ENCODE measurements at regions not wholly inside any gene's neighbourhood (a gene's known extent, or its start where the extent isn't known, plus 50 kb on each side); places are given as distances from the start of the nearest gene placed in this dataset.
"Not testable (repeated sequence)": the region's sequence is repeated elsewhere in the genome, so short reads cannot be mapped to it uniquely, and the experiment has no call there.

- in situ Hi-C loops (cut with MboI; ENCODE audit: low pct_unique_long_range_greater_than_20kb, low sequenced_read_pairs, unreplicated experiment): no loop called here
- TF ChIP-seq CTCF (IDR thresholded peaks at IDR 0.05; ENCODE audit: extremely low read depth, insufficient read depth, missing control alignments): no peak
- DNase-seq (ENCODE audit: low spot score): no peak
These were observed 247.1 kb upstream of the P2RY1 start for GRCh38 chr3:152587861-152588260.

GRCh38 chr3:152589644-152590043 is 245.3 kb upstream of the P2RY1 start:
- TF ChIP-seq CTCF (IDR thresholded peaks at IDR 0.05; ENCODE audit: extremely low read depth, insufficient read depth, missing control alignments): no peak
- no peak for DNase-seq (ENCODE audit: low spot score)
- in situ Hi-C loops (cut with MboI; ENCODE audit: low pct_unique_long_range_greater_than_20kb, low sequenced_read_pairs, unreplicated experiment): no loop called here

GRCh38 chr3:152591515-152591914 is 243.4 kb upstream of the P2RY1 start:
- in situ Hi-C loops (cut with MboI; ENCODE audit: low pct_unique_long_range_greater_than_20kb, low sequenced_read_pairs, unreplicated experiment): no loop called here
- TF ChIP-seq CTCF (IDR thresholded peaks at IDR 0.05; ENCODE audit: extremely low read depth, insufficient read depth, missing control alignments): no peak
- DNase-seq (ENCODE audit: low spot score): no peak

GRCh38 chr3:152593242-152593641 is 241.7 kb upstream of the P2RY1 start:
- no peak for DNase-seq (ENCODE audit: low spot score)

GRCh38 chr3:152595975-152596821 is 238.7 kb upstream of the P2RY1 start:
- peak; percentile 44 for DNase-seq (ENCODE audit: low spot score)
- in situ Hi-C loops (cut with MboI; ENCODE audit: low pct_unique_long_range_greater_than_20kb, low sequenced_read_pairs, unreplicated experiment): no loop called here
- no peak for TF ChIP-seq CTCF (IDR thresholded peaks at IDR 0.05; ENCODE audit: extremely low read depth, insufficient read depth, missing control alignments)

More at GRCh38 chr3:152593242-152593641, 241.7 kb upstream of the P2RY1 start:
- in situ Hi-C loops (cut with MboI; ENCODE audit: low pct_unique_long_range_greater_than_20kb, low sequenced_read_pairs, unreplicated experiment): no loop called here
- TF ChIP-seq CTCF (IDR thresholded peaks at IDR 0.05; ENCODE audit: extremely low read depth, insufficient read depth, missing control alignments): no peak

GRCh38 chr3:152596832-152597231 is 238.1 kb upstream of the P2RY1 start:
- in situ Hi-C loops (cut with MboI; ENCODE audit: low pct_unique_long_range_greater_than_20kb, low sequenced_read_pairs, unreplicated experiment); DNase-seq (ENCODE audit: low spot score): not testable (repeated sequence)

DNA sequence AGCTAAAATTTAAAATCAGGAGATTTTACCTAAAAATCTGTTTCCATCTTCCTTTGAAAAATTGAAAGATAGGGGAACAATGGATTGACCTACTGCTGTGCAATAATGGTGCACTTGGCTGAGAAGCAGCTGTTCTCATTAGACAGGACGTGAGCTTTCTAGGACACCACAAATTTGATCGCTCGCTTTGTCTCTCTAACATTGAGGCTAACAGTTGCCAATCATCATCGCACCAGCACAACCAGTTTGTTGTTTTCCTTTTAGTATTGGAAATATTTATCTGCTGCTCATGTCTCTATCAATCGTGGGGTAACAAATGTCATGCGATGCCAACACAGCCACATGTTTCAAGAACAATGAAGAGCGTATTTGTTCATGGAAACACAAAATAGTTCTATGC is 228.8 kb upstream of the P2RY1 start:
- in situ Hi-C loops (cut with MboI; ENCODE audit: low pct_unique_long_range_greater_than_20kb, low sequenced_read_pairs, unreplicated experiment): no loop called here
- TF ChIP-seq CTCF (IDR thresholded peaks at IDR 0.05; ENCODE audit: extremely low read depth, insufficient read depth, missing control alignments): no peak
- DNase-seq (ENCODE audit: low spot score): no peak
